OCI-LY1 (cell line): ENCODE measurements at regions not wholly inside any gene's neighbourhood (a gene's known extent, or its start where the extent isn't known, plus 50 kb on each side); places are given as distances from the start of the nearest gene placed in this dataset.

ENCODE experiments used
- H2AFZ ChIP-seq: fragments of 200-600 bp; sonication (generic), shearing (Covaris generic); 2 replicates; pipeline ENCODE4 v1.6.0; 2014; ENCODE audit warnings: antibody characterized with exemption, mild to moderate bottlenecking, low read length
- H3F3A ChIP-seq: fragments of 200-600 bp; sonication (generic), shearing (Covaris generic); 2 replicates; pipeline ENCODE4 v1.6.0; 2014; ENCODE audit warnings: mild to moderate bottlenecking, antibody characterized with exemption, low read length, moderate library complexity; ENCODE audit not compliant: insufficient read depth
- H3K27ac ChIP-seq: fragments of 200-600 bp; sonication (generic); 2 replicates; pipeline ENCODE4 v1.5.1; 2014; ENCODE audit warnings: low read length, mixed run types, mild to moderate bottlenecking, low read depth; ENCODE audit not compliant: poor library complexity, severe bottlenecking
- H3K27me3 ChIP-seq: fragments of 200-600 bp; sonication (generic); 2 replicates; pipeline ENCODE4 v1.6.0; 2014; ENCODE audit warnings: antibody characterized with exemption, mild to moderate bottlenecking, low read length, moderate library complexity; ENCODE audit not compliant: insufficient read depth
- H3K36me3 ChIP-seq: fragments of 200-600 bp; sonication (generic); 2 replicates; pipeline ENCODE4 v1.6.1; 2014; ENCODE audit warnings: mild to moderate bottlenecking, antibody characterized with exemption, low read length, moderate library complexity, mixed read lengths; ENCODE audit not compliant: insufficient read depth
- H3K4me1 ChIP-seq: fragments of 200-600 bp; sonication (generic); 2 replicates; pipeline ENCODE4 v1.5.1; 2014; ENCODE audit warnings: mild to moderate bottlenecking, low read length, moderate library complexity; ENCODE audit not compliant: insufficient read depth, severe bottlenecking
- H3K4me2 ChIP-seq: fragments of 200-600 bp; sonication (generic), shearing (Covaris generic); 2 replicates; pipeline ENCODE4 v1.6.1; 2014; ENCODE audit warnings: low read length
- H3K4me3 ChIP-seq: fragments of 200-600 bp; sonication (generic); 2 replicates; pipeline ENCODE4 v1.5.1; 2014; ENCODE audit warnings: low read length, low read depth, mild to moderate bottlenecking, mixed read lengths; ENCODE audit not compliant: poor library complexity, severe bottlenecking
- H3K79me2 ChIP-seq: fragments of 200-600 bp; shearing (Covaris generic); 2 replicates; pipeline ENCODE4 v1.6.1; 2016; ENCODE audit warnings: mixed run types, low read length, mixed read lengths; ENCODE audit not compliant: insufficient read depth
- H3K9ac ChIP-seq: fragments of 200-600 bp; sonication (generic), shearing (Covaris generic); 2 replicates; pipeline ENCODE4 v1.6.1; 2014; ENCODE audit warnings: mild to moderate bottlenecking, low read length, mixed read lengths
- H3K9me2 ChIP-seq: fragments of 200-600 bp; sonication (generic), shearing (Covaris generic); 2 replicates; pipeline ENCODE4 v1.6.1; 2014; ENCODE audit warnings: low read depth, mild to moderate bottlenecking, low read length, mixed read lengths
- H3K9me3 ChIP-seq: fragments of 200-600 bp; shearing (Covaris generic); 2 replicates; pipeline ENCODE4 v1.6.1; 2014; ENCODE audit warnings: low read length, mixed read lengths
- H4K20me1 ChIP-seq: fragments of 200-600 bp; sonication (generic), shearing (Covaris generic); 2 replicates; pipeline ENCODE4 v1.6.0; 2016; ENCODE audit warnings: mild to moderate bottlenecking, low read length; ENCODE audit not compliant: insufficient read depth
- EZH2 ChIP-seq: fragments of 200-600 bp; sonication (generic), shearing (Covaris generic); IDR thresholded peaks from 2 replicates; pipeline ENCODE4 v1.8.0; 2017; ENCODE audit warnings: borderline replicate concordance, mixed run types, mild to moderate bottlenecking, antibody characterized with exemption, low read length, moderate library complexity, mixed read lengths
- TF ChIP-seq, protein P1 (sequence below): fragments of 200-600 bp; sonication (generic), shearing (Covaris generic); IDR thresholded peaks from 2 replicates; pipeline ENCODE4 v1.5.1; 2017; ENCODE audit warnings: mild to moderate bottlenecking, antibody characterized with exemption, low read length, moderate library complexity, mixed read lengths

DNA sequence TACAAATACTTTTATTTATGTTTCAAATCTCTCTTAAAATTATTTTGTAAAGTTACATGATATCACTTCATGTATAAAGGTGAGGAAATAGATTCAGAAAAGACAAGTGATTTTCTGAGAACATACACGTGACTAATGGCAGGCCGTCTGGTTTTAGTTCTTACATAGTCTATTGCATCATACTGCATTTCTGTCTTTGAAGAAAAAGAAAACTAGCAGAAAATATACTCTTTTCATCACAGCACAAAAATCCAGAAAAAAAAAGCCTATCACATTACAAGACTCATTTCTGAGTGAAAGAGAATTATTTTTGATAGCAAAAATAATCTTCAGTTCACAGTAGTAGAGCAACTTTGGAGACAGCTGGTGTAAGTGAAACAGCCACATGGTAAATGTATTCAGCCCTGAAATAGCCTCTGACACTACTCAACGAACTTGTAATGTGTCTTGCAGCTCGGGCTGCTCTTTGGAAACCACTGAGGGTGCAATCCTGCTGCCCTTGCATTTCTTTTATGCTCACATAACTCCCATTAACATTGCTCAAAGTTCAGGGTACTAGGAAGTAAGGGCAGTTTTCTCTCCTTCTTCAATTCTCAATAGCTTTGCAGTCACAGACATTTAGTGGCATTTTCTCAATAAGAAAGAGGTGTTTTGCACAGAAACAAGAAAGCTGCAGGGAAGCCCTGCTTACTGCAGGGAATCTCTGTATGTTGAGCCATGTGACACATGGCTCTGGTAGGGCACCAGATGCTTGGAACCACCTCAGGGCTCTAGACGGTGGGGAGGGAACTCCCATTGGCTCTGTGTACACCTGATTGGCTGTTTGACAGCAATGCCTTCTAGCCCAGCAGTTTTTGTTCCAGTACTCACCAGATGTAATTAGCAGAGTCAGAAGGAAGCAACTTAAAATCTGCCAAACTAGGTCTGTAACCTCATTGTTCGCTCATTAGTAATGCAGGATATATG, 845.3 kb upstream of the PTPRD start:
- TF ChIP-seq, protein P1, sequence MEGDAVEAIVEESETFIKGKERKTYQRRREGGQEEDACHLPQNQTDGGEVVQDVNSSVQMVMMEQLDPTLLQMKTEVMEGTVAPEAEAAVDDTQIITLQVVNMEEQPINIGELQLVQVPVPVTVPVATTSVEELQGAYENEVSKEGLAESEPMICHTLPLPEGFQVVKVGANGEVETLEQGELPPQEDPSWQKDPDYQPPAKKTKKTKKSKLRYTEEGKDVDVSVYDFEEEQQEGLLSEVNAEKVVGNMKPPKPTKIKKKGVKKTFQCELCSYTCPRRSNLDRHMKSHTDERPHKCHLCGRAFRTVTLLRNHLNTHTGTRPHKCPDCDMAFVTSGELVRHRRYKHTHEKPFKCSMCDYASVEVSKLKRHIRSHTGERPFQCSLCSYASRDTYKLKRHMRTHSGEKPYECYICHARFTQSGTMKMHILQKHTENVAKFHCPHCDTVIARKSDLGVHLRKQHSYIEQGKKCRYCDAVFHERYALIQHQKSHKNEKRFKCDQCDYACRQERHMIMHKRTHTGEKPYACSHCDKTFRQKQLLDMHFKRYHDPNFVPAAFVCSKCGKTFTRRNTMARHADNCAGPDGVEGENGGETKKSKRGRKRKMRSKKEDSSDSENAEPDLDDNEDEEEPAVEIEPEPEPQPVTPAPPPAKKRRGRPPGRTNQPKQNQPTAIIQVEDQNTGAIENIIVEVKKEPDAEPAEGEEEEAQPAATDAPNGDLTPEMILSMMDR = no peak
- no peak for TF ChIP-seq EZH2
- no peak overlapping the region for H3K4me3 ChIP-seq
- H3K9me3 ChIP-seq = no peaks in the 10 kb centered on the region
- no peak overlapping the region for H3K4me2 ChIP-seq
- no peaks in the 10 kb centered on the region for H4K20me1 ChIP-seq
- H3K79me2 ChIP-seq = no peaks in the 10 kb centered on the region
- H3K4me1 ChIP-seq = no peaks in the 10 kb centered on the region
- H3K36me3 ChIP-seq = no peaks in the 10 kb centered on the region
- no peaks in the 10 kb centered on the region for H3K9me2 ChIP-seq
- no peaks in the 10 kb centered on the region for H3K27me3 ChIP-seq
- H3F3A ChIP-seq = no peaks in the 10 kb centered on the region
- H3K27ac ChIP-seq = no peak overlapping the region
- no peak overlapping the region for H3K9ac ChIP-seq
- no peak overlapping the region for H2AFZ ChIP-seq

DNA sequence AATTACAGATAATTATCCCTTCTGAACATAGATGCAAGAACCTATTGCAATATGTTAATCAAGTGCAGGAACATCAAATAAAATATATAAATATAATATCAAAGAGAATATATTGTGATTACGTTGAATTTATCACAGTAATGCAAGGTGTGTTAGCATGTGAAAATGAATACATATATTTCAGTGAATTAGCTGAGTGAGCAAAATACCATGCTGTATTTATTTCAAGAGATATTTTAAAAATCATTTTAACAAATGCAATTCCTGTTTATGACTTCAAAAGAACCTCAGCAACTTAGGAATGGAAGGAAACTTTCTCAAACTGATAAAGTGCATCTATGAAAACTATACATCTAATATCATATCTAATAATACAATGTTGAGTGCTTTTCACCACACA, 856.9 kb upstream of the PTPRD start:
- no peak for TF ChIP-seq EZH2
- TF ChIP-seq, protein P1 = no peak
- no peaks in the 10 kb centered on the region for H3K79me2 ChIP-seq
- H3K4me2 ChIP-seq = no peak overlapping the region
- H3K9me2 ChIP-seq = no peaks in the 10 kb centered on the region
- no peak overlapping the region for H3K4me3 ChIP-seq
- no peaks in the 10 kb centered on the region for H3K9me3 ChIP-seq
- H3F3A ChIP-seq = no peaks in the 10 kb centered on the region
- H4K20me1 ChIP-seq = no peaks in the 10 kb centered on the region
- H3K27me3 ChIP-seq = no peaks in the 10 kb centered on the region
- no peaks in the 10 kb centered on the region for H3K4me1 ChIP-seq
- no peak overlapping the region for H3K27ac ChIP-seq
- no peak overlapping the region for H3K9ac ChIP-seq
- no peak overlapping the region for H2AFZ ChIP-seq
- no peaks in the 10 kb centered on the region for H3K36me3 ChIP-seq

DNA sequence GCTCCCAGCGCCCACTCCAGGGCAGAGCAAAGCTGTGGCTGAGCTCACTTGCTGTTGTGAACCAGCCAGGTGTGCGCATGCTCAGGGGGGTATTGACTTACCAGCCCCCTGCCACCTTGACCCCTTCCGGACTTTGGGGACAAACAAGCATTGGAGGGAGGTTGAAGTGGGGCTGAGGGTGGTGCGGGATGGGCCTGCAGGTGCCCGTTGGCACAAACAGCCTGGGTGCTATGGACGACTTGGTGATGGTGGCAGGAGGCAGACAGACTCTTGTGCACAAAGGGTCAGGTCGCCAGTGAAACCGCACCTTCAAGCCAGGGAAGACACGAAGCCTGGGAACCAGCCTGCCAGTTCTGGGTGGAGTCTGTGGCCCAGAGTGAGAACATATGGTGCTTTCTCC, 858.5 kb upstream of the PTPRD start:
- Histone ChIP-seq H3K9me3 (no peaks in the 10 kb centered on the region), H3K9me2 (no peaks in the 10 kb centered on the region), H3K4me2 (no peak overlapping the region), H4K20me1 (no peaks in the 10 kb centered on the region), H3F3A (no peaks in the 10 kb centered on the region), H2AFZ (no peak overlapping the region), H3K27me3 (no peaks in the 10 kb centered on the region), H3K4me1 (no peaks in the 10 kb centered on the region), H3K79me2 (no peaks in the 10 kb centered on the region), H3K4me3 (no peak overlapping the region), H3K27ac (no peak overlapping the region), H3K9ac (no peak overlapping the region), H3K36me3 (no peaks in the 10 kb centered on the region)
- TF ChIP-seq, protein P1 = no peak
- TF ChIP-seq EZH2 = no peak
